ENCODE measurements at regions not wholly inside any gene's neighbourhood (a gene's known extent, or its start where the extent isn't known, plus 50 kb on each side); places are given as distances from the start of the nearest gene placed in this dataset.

DNA sequence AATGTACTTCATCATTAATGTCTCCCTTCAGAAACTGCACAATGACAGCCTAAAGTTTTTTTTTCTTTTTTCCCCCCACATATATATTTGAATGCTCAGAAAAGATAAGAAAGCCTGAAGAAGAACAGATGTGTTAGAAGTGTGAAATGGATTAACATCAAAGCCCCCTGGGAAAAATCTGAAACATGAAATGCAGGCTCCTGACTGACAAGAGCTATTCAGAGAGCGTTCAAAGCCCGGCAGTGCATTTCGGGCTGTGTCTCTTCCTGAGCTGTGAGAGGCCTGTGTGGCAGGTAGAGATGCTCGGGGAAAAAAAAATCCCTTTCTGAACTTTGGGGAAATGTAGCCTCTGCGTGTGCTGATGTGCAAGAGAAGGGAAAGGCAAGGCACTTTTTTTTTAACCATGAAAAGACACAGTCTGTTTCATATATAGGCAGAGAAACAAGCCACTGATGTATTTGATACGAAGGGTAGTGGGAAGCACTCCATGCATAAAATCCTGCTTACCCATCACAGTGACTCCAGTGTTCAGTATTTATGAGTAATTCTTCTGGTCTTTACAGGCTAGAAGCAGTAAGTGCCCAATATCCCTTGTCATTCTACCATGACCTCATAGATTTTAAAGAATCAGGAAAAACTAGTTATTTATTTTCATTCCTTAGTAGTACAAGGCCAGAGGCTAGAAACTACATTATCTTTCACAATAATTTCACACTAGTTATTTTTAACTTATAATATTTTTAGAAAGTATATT is 1574.2 kb upstream of the PIK3C3 start:
- Histone ChIP-seq H3K14ac (ENCODE audit: insufficient read length) (no peak overlapping the region), H2BK20ac (ENCODE audit: low read length) (no peak overlapping the region), H3K23ac (ENCODE audit: insufficient read length) (no peak overlapping the region), H2AFZ (ENCODE audit: low read length) (no peak overlapping the region), H3K4ac (replicated peaks; ENCODE audit: insufficient read length, low read depth, low read length) (no peak overlapping the region), H3K9ac (replicated peaks in 1 of 4; ENCODE audit: extremely low read depth in 1 of 4, low read depth in 3 of 4, low read length in 3 of 4) (no peak overlapping the region), H2BK5ac (ENCODE audit: low read depth, low read length) (no peak overlapping the region), H4K8ac (ENCODE audit: extremely low read depth, insufficient read depth, low read length) (no peak overlapping the region), H3K27ac (ENCODE audit: low read depth, low read length) (no peak overlapping the region), H4K5ac (ENCODE audit: insufficient read length, low read depth, low read length) (no peak overlapping the region), H3K79me1 (ENCODE audit: low read depth, low read length) (no peaks in the 10 kb centered on the region), H3K4me1 (replicated peaks in 1 of 4; ENCODE audit: control insufficient read depth in 3 of 4, insufficient read depth in 4 of 4, low read length in 3 of 4) (no peaks in the 10 kb centered on the region), H3K56ac (replicated peaks; ENCODE audit: insufficient read length, low read depth, low read length) (no peak overlapping the region), H3K36me3 (ENCODE audit: control insufficient read depth in 2 of 4, insufficient read depth in 4 of 4, low read length in 3 of 4) (no peaks in the 10 kb centered on the region), H3K18ac (ENCODE audit: extremely low read depth, low read length) (no peak overlapping the region), H3K9me3 (ENCODE audit: insufficient read depth in 2 of 2, low read depth in 1 of 2, low read length in 1 of 2) (no peaks in the 10 kb centered on the region), H3K4me2 (ENCODE audit: insufficient read depth in 1 of 2, low read depth in 2 of 2, low read length in 2 of 2) (no peak overlapping the region), H3K79me2 (ENCODE audit: control insufficient read depth in 1 of 2, insufficient read depth in 2 of 2, low read length in 2 of 2) (no peaks in the 10 kb centered on the region), H4K20me1 (replicated peaks in 1 of 2; ENCODE audit: control insufficient read depth in 1 of 2, insufficient read depth in 2 of 2, low read length in 2 of 2) (peaks cover 0 to 1% of the 10 kb centered on the region in 2 experiments), H2BK120ac (replicated peaks; ENCODE audit: low read depth, low read length) (no peak overlapping the region), H2BK12ac (ENCODE audit: low read depth, low read length) (no peak overlapping the region), H3K27me3 (replicated peaks in 1 of 4; ENCODE audit: control insufficient read depth in 3 of 4, extremely low read depth in 1 of 4, insufficient read depth in 3 of 4, low read length in 3 of 4) (no peaks in the 10 kb centered on the region), H4K91ac (replicated peaks; ENCODE audit: insufficient read length, low read length) (no peak overlapping the region), H2BK15ac (ENCODE audit: low read length) (no peak overlapping the region), H3K4me3 (ENCODE audit: extremely low read depth in 1 of 4, insufficient read depth in 2 of 4, low read depth in 3 of 4, low read length in 4 of 4) (no peak overlapping the region), H3K23me2 (ENCODE audit: low read depth, low read length) (no peaks in the 10 kb centered on the region), H2AK5ac (ENCODE audit: low read depth, low read length) (no peak overlapping the region)
- DNase-seq (ENCODE audit: low read depth in 1 of 2, low spot score in 2 of 2) (no peak), FAIRE-seq (no peak)
- 94% methylated on average over 6 of the region's 6 CpGs; no CpG with 5 or more reads in 1 of the 2 experiments for WGBS, 2 experiments (ENCODE audit: extremely low coverage in 1 of 2, insufficient coverage in 1 of 2, insufficient read length in 1 of 2, insufficient replicate concordance in 2 of 2, low coverage in 1 of 2, low lambda C conversion rate in 2 of 2, missing lambda C conversion rate in 1 of 2)
- TF ChIP-seq CHD1 (IDR thresholded peaks at IDR 0.05; ENCODE audit: low read depth, low read length) (no peak), EGR1 (IDR thresholded peaks at IDR 0.05; ENCODE audit: borderline replicate concordance, low read depth, low read length) (no peak), SIN3A (conservative IDR thresholded peaks at IDR 0.05 in 1 of 2, IDR thresholded peaks at IDR 0.05 in 1 of 2; ENCODE audit: low read depth in 1 of 2, low read length in 2 of 2) (no peak), NANOG (IDR thresholded peaks at IDR 0.05; ENCODE audit: insufficient read depth, low read depth, low read length, poor library complexity, severe bottlenecking) (no peak)
- ChIA-PET POLR2A (ENCODE audit: partially characterized antibody) (no interaction called here), CTCF (ENCODE audit: partially characterized antibody) (no interaction called here)

Data from H1 (cell line).